Fibroblast of pulmonary artery (primary cell): ENCODE measurements at regions not wholly inside any gene's neighbourhood (a gene's known extent, or its start where the extent isn't known, plus 50 kb on each side); places are given as distances from the start of the nearest gene placed in this dataset.

Experiments used
- DNase-seq: peaks from one replicate; pipeline ENCODE4 v3.0.0-alpha.2; 2010; ENCODE audit warnings: low read depth
- H3K4me3 ChIP-seq: replicated peaks from 2 replicates; pipeline ENCODE4 v1.5.1; 2011; ENCODE audit warnings: low read depth, mild to moderate bottlenecking, control low read depth, low read length, moderate library complexity
- CTCF ChIP-seq: IDR thresholded peaks from 2 replicates; pipeline ENCODE4 v1.5.1; 2011; ENCODE audit warnings: mild to moderate bottlenecking, control low read depth, low read length, inconsistent platforms; ENCODE audit errors: missing control alignments

DNA sequence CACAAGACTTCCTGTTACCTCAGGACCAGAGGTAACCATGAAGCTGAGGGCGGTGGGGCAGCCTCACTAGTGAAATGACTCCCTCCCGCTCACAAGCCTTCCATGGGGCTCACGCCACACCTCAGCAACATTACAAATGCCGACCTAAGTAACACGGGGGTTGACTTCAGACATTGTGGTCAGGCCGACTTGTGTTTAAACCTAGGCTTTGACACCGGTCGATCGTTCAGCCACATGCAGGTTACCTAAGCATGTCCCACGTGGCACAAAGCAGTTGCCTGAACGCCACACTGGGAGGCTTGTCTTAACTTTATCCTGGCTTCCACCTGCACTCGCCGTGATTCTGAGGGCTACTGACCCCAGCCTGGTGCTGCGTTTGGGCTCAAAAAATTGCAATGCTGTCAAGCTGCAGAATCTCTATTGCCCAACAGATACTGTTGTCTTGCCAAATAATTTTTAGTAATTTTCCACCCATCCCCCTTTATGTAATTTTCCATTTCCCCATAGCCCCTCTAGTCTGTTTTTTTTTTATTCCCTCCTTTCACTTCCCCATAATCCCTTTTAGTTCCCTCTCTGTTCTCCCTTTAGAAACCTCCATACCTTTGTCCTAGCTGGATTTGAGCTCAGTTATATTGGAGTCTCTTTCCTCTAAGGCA lies 158.6 kb upstream of the RGMA start:
- no peak for TF ChIP-seq CTCF
- no peak for DNase-seq
- no peak overlapping the region for H3K4me3 ChIP-seq

DNA sequence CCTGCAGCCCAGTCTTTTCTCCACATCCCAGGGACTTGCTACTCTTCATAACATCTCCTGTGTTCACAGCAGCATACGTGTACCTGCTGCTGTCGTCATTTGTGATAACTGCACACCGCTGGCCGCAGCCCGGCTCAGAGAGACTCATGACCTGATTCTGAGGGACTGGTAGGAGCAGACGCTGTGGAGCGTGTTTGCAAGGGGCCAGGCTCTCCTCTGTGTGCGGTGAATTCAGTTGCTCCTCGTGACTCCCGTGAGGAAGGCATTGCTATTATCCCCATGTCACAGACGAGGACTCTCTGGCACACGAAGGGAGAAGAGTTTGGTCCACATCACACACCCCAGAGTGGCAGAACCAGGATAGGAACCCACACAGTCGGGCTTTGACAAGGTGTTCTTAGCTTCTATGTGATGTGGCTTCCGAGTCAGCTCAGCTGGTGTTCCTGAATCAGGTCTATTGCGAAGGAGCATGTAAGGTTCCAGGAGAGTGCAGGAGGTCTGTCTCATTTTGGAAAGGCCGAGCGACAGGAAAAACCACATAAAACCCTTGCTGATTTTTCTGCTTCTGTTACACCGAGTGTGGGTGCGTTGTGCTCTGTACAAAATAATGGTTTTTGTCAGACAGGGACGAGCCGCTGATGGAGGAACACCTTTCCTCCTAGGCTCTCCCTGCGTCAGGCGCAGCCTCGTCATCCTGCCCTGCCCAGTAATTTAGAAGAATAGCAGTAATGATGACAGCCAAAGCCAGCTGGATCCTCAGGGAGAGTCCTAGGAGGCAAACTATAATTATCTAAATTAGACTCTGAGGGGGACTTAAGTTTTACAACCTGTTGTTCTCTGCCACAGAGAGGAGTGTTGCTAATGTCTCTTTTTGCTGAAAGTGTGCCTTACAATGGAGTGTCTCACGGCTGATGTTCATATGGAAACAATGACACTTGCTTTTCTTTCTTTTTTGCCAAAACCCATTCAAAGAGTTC lies 157.5 kb upstream of the RGMA start:
- TF ChIP-seq CTCF: no peak
- H3K4me3 ChIP-seq: no peak overlapping the region
- no peak for DNase-seq

GRCh38 chr15:93245661-93246042 lies 156.6 kb upstream of the RGMA start:
- no peak overlapping the region for H3K4me3 ChIP-seq
- DNase-seq: no peak
- TF ChIP-seq CTCF: no peak

DNA sequence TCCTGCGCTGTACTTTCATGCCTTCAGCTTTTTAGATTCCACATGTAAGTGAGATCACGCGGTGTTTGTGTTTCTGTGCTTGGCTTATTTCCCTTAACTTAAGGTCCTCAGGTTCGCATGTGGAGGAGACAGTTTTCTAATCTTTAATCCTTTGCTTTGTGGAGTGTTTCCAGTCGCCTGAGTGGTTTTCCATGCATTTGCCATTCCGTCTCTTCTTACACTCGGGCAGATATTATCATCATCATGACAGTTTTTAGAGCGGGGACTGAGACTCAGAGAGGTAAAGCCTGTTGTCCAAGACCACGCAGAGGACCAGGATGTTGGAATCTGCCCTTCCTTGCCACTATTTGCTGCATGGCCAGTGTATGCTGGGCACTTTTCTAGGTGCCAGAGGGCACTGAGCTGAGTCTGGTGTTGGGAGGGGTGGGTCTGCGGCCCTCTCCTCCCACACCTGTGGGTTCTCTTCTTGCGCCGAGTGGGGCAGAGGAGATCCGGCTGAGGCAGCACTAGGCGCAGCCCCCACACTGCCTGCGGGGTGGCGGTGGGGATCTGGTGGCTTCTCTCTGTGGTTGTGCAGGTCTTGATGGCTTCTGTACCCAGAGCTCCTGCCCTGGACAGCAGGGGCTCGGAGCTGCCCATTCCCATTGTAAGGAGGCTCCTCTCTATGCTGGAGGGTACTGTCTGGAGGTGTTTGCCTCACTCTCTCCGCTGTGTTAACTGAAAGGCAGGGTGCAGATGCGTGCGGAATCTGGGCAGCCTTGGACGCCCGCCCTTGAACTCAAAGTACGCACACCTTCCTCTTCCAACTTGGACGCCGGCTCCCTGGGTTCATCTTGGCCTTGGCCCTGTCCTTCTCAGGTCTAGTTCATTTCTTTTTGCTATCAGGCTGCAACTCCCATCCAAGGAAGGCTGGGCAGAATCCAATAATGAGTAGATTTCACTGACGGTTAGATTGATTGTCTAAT lies 156.0 kb upstream of the RGMA start:
- no peak for DNase-seq
- H3K4me3 ChIP-seq: no peak overlapping the region
- TF ChIP-seq CTCF: no peak

GRCh38 chr15:93243573-93243972 lies 154.6 kb upstream of the RGMA start:
- no peak overlapping the region for H3K4me3 ChIP-seq
- DNase-seq: no peak
- no peak for TF ChIP-seq CTCF

DNA sequence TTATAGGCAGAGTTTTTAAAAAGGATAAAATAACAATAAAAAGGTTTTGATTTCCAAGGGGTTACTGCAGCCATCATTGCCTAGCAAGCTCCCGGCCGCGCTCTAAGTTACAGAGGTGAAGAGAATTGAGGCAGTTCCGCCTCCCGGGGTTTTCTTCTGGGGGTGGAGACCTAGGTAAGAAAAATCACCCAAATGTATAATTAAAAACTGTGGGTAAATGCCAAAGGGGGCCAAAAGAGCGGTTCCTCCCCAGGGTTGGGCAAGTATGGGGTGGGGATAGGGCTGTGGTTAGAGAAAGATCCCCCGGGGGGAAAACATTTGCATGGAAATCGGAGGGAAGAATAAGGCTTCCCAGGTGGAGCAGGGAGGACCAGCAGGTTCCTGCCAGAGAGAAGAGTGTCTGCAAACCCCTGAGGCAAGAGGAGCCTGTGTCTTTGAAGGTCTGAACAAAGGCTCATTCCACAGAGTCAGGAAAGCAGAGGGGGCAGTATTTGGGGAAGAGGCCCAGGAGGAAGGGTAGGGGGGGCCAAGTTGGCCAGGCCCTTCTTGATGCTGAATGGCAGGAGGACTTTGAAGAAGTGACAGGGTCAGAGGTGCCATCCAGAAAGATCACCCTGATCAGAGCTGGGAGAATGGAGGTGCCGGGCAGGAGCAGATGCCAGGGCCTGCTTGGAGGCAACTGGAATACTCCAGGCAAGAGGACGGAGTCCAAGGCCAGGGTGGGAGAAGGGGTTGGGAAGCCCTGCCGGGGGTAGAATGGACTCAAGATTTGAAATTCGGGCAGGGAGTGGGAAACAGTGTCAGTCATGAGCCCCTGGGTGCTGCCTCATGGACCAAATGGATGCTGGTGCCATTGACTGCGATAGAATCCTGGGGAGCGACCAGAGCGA lies 152.9 kb upstream of the RGMA start:
- no peak overlapping the region for H3K4me3 ChIP-seq

More for the DNA sequence above, 152.9 kb upstream of the RGMA start:
- TF ChIP-seq CTCF: no peak
- no peak for DNase-seq
